Stimulated activated naive CD4-positive, alpha-beta T cell treated with Interleukin-2 at 50 U/mL for 16 hours (primary cell): ENCODE measurements at regions not wholly inside any gene's neighbourhood (a gene's known extent, or its start where the extent isn't known, plus 50 kb on each side); places are given as distances from the start of the nearest gene placed in this dataset.

Experiments used
- DNase-seq: peaks from one replicate; lab custom pipeline; 2025; lab: John Stamatoyannopoulos, UW

- no peak for DNase-seq
Measured at GRCh38 chr16:85457366-85457765, 155.8 kb upstream of the GSE1 start.

GRCh38 chr16:85458968-85459367 lies 154.2 kb upstream of the GSE1 start:
- no peak for DNase-seq

GRCh38 chr16:85459529-85460251 lies 153.4 kb upstream of the GSE1 start:
- no peak for DNase-seq

- DNase-seq: no peak
Measured at GRCh38 chr16:85460252-85461021, 152.7 kb upstream of the GSE1 start.

- DNase-seq: no peak
Measured at GRCh38 chr16:85461022-85461813, 151.9 kb upstream of the GSE1 start.

GRCh38 chr16:85461814-85462713 lies 151.1 kb upstream of the GSE1 start:
- no peak for DNase-seq

GRCh38 chr16:85462714-85463611 lies 150.2 kb upstream of the GSE1 start:
- no peak for DNase-seq

GRCh38 chr16:85463672-85464382 lies 149.3 kb upstream of the GSE1 start:
- DNase-seq: no peak

GRCh38 chr16:85464383-85465305 lies 148.5 kb upstream of the GSE1 start:
- DNase-seq: no peak

- DNase-seq: no peak
Measured at GRCh38 chr16:85465328-85466303, 147.5 kb upstream of the GSE1 start.

GRCh38 chr16:85466304-85466700 lies 146.8 kb upstream of the GSE1 start:
- DNase-seq: no peak

- no peak for DNase-seq
Measured at GRCh38 chr16:85466989-85467388, 146.1 kb upstream of the GSE1 start.

GRCh38 chr16:85469929-85470590 lies 143.1 kb upstream of the GSE1 start:
- no peak for DNase-seq

GRCh38 chr16:85470873-85471272 lies 142.2 kb upstream of the GSE1 start:
- no peak for DNase-seq

GRCh38 chr16:85471469-85472431 lies 141.4 kb upstream of the GSE1 start:
- no peak for DNase-seq

- DNase-seq: no peak
Measured at GRCh38 chr16:85472514-85472913, 140.6 kb upstream of the GSE1 start.
